SK-N-DZ (cell line): ENCODE measurements at regions not wholly inside any gene's neighbourhood (a gene's known extent, or its start where the extent isn't known, plus 50 kb on each side); places are given as distances from the start of the nearest gene placed in this dataset.
"Not testable (repeated sequence)": the region's sequence is repeated elsewhere in the genome, so short reads cannot be mapped to it uniquely, and the experiment has no call there.

Source experiments
- DNase-seq: peaks from one replicate; pipeline ENCODE4 v3.0.0-alpha.2; 2015; ENCODE audit warnings: low spot score

GRCh38 chr4:126766241-126766640 is 866.5 kb upstream of the INTU start:
- DNase-seq = no peak

- DNase-seq = no peak
Measured at GRCh38 chr4:126768338-126768737, 864.4 kb upstream of the INTU start.

GRCh38 chr4:126770811-126771553 is 861.8 kb upstream of the INTU start:
- not testable (repeated sequence) for DNase-seq

GRCh38 chr4:126771618-126772017 is 861.1 kb upstream of the INTU start:
- DNase-seq = not testable (repeated sequence)

GRCh38 chr4:126772662-126773061 is 860.1 kb upstream of the INTU start:
- no peak for DNase-seq

- DNase-seq = no peak
Measured at GRCh38 chr4:126775485-126776106, 857.2 kb upstream of the INTU start.

- DNase-seq = no peak
Measured at GRCh38 chr4:126776361-126776760, 856.4 kb upstream of the INTU start.

GRCh38 chr4:126777649-126778048 is 855.1 kb upstream of the INTU start:
- DNase-seq = no peak

- no peak for DNase-seq
Measured at GRCh38 chr4:126778348-126778747, 854.4 kb upstream of the INTU start.

GRCh38 chr4:126779001-126779400 is 853.8 kb upstream of the INTU start:
- DNase-seq = no peak

GRCh38 chr4:126779436-126780166 is 853.2 kb upstream of the INTU start:
- no peak for DNase-seq

- no peak for DNase-seq
Measured at GRCh38 chr4:126783191-126783590, 849.6 kb upstream of the INTU start.

- no peak for DNase-seq
Measured at GRCh38 chr4:126784966-126785580, 847.7 kb upstream of the INTU start.

GRCh38 chr4:126790633-126791032 is 842.1 kb upstream of the INTU start:
- DNase-seq = no peak

- DNase-seq = no peak
Measured at GRCh38 chr4:126794363-126794762, 838.4 kb upstream of the INTU start.

- no peak for DNase-seq
Measured at GRCh38 chr4:126798214-126798613, 834.5 kb upstream of the INTU start.

GRCh38 chr4:126799416-126799815 is 833.3 kb upstream of the INTU start:
- DNase-seq = no peak

GRCh38 chr4:126799971-126800574 is 832.7 kb upstream of the INTU start:
- no peak for DNase-seq

- no peak for DNase-seq
Measured at GRCh38 chr4:126800575-126801141, 832.1 kb upstream of the INTU start.

- no peak for DNase-seq
Measured at GRCh38 chr4:126807132-126807531, 825.6 kb upstream of the INTU start.

- DNase-seq = no peak
Measured at GRCh38 chr4:126812076-126812475, 820.7 kb upstream of the INTU start.
